HS-27A (cell line): ENCODE measurements at regions not wholly inside any gene's neighbourhood (a gene's known extent, or its start where the extent isn't known, plus 50 kb on each side); places are given as distances from the start of the nearest gene placed in this dataset.
A peak's percentile ranks its signal among the peaks of the same experiment; 100 is the strongest.

Experiments
- DNase-seq: peaks from one replicate; pipeline ENCODE4 v3.0.0-alpha.2; 2012; ENCODE audit warnings: low read depth, missing footprints

- no peak for DNase-seq
Measured at GRCh38 chr2:128726236-128726635, 407.6 kb upstream of the HS6ST1 start.

GRCh38 chr2:128726911-128727310 is 408.2 kb upstream of the HS6ST1 start:
- DNase-seq = no peak

GRCh38 chr2:128727404-128727803 is 408.7 kb upstream of the HS6ST1 start:
- no peak for DNase-seq

- peak; percentile 26 for DNase-seq
Measured at GRCh38 chr2:128727914-128728313, 409.2 kb upstream of the HS6ST1 start.

- no peak for DNase-seq
Measured at GRCh38 chr2:128729051-128729450, 410.4 kb upstream of the HS6ST1 start.

- no peak for DNase-seq
Measured at GRCh38 chr2:128731994-128732650, 413.5 kb upstream of the HS6ST1 start.

GRCh38 chr2:128732976-128733431 is 414.3 kb upstream of the HS6ST1 start:
- peak; percentile 8 for DNase-seq

- no peak for DNase-seq
Measured at GRCh38 chr2:128733450-128733849, 414.8 kb upstream of the HS6ST1 start.

GRCh38 chr2:128734521-128735295 is 416.0 kb upstream of the HS6ST1 start:
- DNase-seq = no peak

- DNase-seq = no peak
Measured at GRCh38 chr2:128735296-128735960, 416.8 kb upstream of the HS6ST1 start.

- no peak for DNase-seq
Measured at GRCh38 chr2:128736046-128736688, 417.5 kb upstream of the HS6ST1 start.

GRCh38 chr2:128736689-128737545 is 418.2 kb upstream of the HS6ST1 start:
- peak; percentile 45 for DNase-seq

- DNase-seq = no peak
Measured at GRCh38 chr2:128737546-128737826, 418.8 kb upstream of the HS6ST1 start.

- no peak for DNase-seq
Measured at GRCh38 chr2:128738446-128739110, 419.9 kb upstream of the HS6ST1 start.

- no peak for DNase-seq
Measured at GRCh38 chr2:128742467-128742866, 423.8 kb upstream of the HS6ST1 start.

- no peak for DNase-seq
Measured at GRCh38 chr2:128745946-128746345, 427.3 kb upstream of the HS6ST1 start.

GRCh38 chr2:128746356-128746755 is 427.7 kb upstream of the HS6ST1 start:
- no peak for DNase-seq

GRCh38 chr2:128748336-128748735 is 429.7 kb upstream of the HS6ST1 start:
- DNase-seq = no peak

- DNase-seq = no peak
Measured at GRCh38 chr2:128748835-128749605, 430.4 kb upstream of the HS6ST1 start.
